ENCODE measurements at regions not wholly inside any gene's neighbourhood (a gene's known extent, or its start where the extent isn't known, plus 50 kb on each side); places are given as distances from the start of the nearest gene placed in this dataset.
A peak's percentile ranks its signal among the peaks of the same experiment; 100 is the strongest.

GRCh38 chr6:90436403-90436802, 139.8 kb upstream of the BACH2 start:
- TF ChIP-seq CTCF (IDR thresholded peaks at IDR 0.05; ENCODE audit: control insufficient read depth, insufficient read depth, low read depth, low read length, missing control alignments): no peak
- DNase-seq (ENCODE audit: low read depth): no peak
- no peak overlapping the region for H3K4me3 ChIP-seq (ENCODE audit: control insufficient read depth, low read depth, low read length)

GRCh38 chr6:90435207-90435899, 138.7 kb upstream of the BACH2 start:
- no peak for DNase-seq (ENCODE audit: low read depth)
- no peak overlapping the region for H3K4me3 ChIP-seq (ENCODE audit: control insufficient read depth, low read depth, low read length)
- no peak for TF ChIP-seq CTCF (IDR thresholded peaks at IDR 0.05; ENCODE audit: control insufficient read depth, insufficient read depth, low read depth, low read length, missing control alignments)

GRCh38 chr6:90434094-90434493, 137.5 kb upstream of the BACH2 start:
- DNase-seq (ENCODE audit: low read depth): no peak
- TF ChIP-seq CTCF (IDR thresholded peaks at IDR 0.05; ENCODE audit: control insufficient read depth, insufficient read depth, low read depth, low read length, missing control alignments): peak; percentile 13
- H3K4me3 ChIP-seq (ENCODE audit: control insufficient read depth, low read depth, low read length): no peak overlapping the region

GRCh38 chr6:90432937-90433336, 136.3 kb upstream of the BACH2 start:
- DNase-seq (ENCODE audit: low read depth): no peak
- no peak for TF ChIP-seq CTCF (IDR thresholded peaks at IDR 0.05; ENCODE audit: control insufficient read depth, insufficient read depth, low read depth, low read length, missing control alignments)
- H3K4me3 ChIP-seq (ENCODE audit: control insufficient read depth, low read depth, low read length): no peak overlapping the region

- no peak for TF ChIP-seq CTCF (IDR thresholded peaks at IDR 0.05; ENCODE audit: control insufficient read depth, insufficient read depth, low read depth, low read length, missing control alignments)
- H3K4me3 ChIP-seq (ENCODE audit: control insufficient read depth, low read depth, low read length): no peak overlapping the region
- DNase-seq (ENCODE audit: low read depth): no peak
These were observed 135.6 kb upstream of the BACH2 start for GRCh38 chr6:90432041-90432775.

- H3K4me3 ChIP-seq (ENCODE audit: control insufficient read depth, low read depth, low read length): no peak overlapping the region
- no peak for TF ChIP-seq CTCF (IDR thresholded peaks at IDR 0.05; ENCODE audit: control insufficient read depth, insufficient read depth, low read depth, low read length, missing control alignments)
- no peak for DNase-seq (ENCODE audit: low read depth)
These were observed 134.9 kb upstream of the BACH2 start for GRCh38 chr6:90431576-90431975.
